Breast epithelium (tissue), 4 donors: ENCODE measurements at regions not wholly inside any gene's neighbourhood (a gene's known extent, or its start where the extent isn't known, plus 50 kb on each side); places are given as distances from the start of the nearest gene placed in this dataset.

Source experiments
- DNase-seq, 2 donors: peaks; one replicate each; pipeline ENCODE4 v3.0.0-alpha.2; 2019; ENCODE audit warnings: low spot score in 2 of 2
- H3K27ac ChIP-seq, 2 donors: fragments of 200-600 bp; sonication (generic) in 1 of 2; one replicate each; pipeline ENCODE4 v1.5.1; 2016 to 2019; ENCODE audit warnings: mild to moderate bottlenecking in 1 of 2
- H3K27me3 ChIP-seq, 2 donors: fragments of 200-600 bp; sonication (generic) in 1 of 2; one replicate each; pipeline versions ENCODE4 v1.5.1 to v1.6.0; 2017 to 2019; ENCODE audit warnings: control low read depth in 1 of 2, mild to moderate bottlenecking in 1 of 2
- H3K36me3 ChIP-seq: fragments of 200-600 bp; one replicate; pipeline ENCODE4 v1.5.1; 2019
- H3K4me1 ChIP-seq, 2 donors: fragments of 200-600 bp; sonication (generic); one replicate each; pipeline ENCODE4 v1.5.1; 2016 to 2019; ENCODE audit warnings: control low read depth in 1 of 2
- H3K4me3 ChIP-seq, 3 donors: fragments of 200-600 bp; sonication (generic); 1 replicate in 2 of 3; 2 replicates in 1 of 3; pipeline ENCODE4 v1.5.1; 2016 to 2019; ENCODE audit warnings: mild to moderate bottlenecking in 3 of 3, moderate library complexity in 2 of 3
- H3K9me3 ChIP-seq, 2 donors: fragments of 200-600 bp; sonication (generic) in 1 of 2; one replicate each; pipeline ENCODE4 v1.5.1; 2016 to 2019; ENCODE audit warnings: control low read depth in 1 of 2
- CTCF ChIP-seq, 3 donors: fragments of 450-650 bp; IDR thresholded peaks; one replicate each; pipeline ENCODE4 v1.5.1; 2016 to 2017; ENCODE audit warnings: antibody characterized with exemption in 3 of 3, mild to moderate bottlenecking in 3 of 3, moderate library complexity in 3 of 3
- POLR2A ChIP-seq: fragments of 450-650 bp; IDR thresholded peaks from one replicate; pipeline ENCODE4 v1.6.1; 2016; ENCODE audit warnings: antibody characterized with exemption, mild to moderate bottlenecking, moderate library complexity
- POLR2AphosphoS5 ChIP-seq, 3 donors: sonication (generic); formaldehyde crosslinking; IDR thresholded peaks; one replicate each; pipeline ENCODE4 v1.6.1; 2017; ENCODE audit warnings: antibody characterized with exemption in 3 of 3
- intact Hi-C: fragments of 100-400 bp; cut with DNase I; formaldehyde crosslinking; loops from one replicate; pipeline ENCODE4 v1.15.1; 2023; ENCODE audit warnings: low total_unique reads

- no peaks in the 10 kb centered on the region for H3K4me1 ChIP-seq
- DNase-seq: no peak
- TF ChIP-seq POLR2AphosphoS5 (IDR thresholded peaks at IDR 0.05): no peak
- TF ChIP-seq POLR2A: no peak
- no peak for TF ChIP-seq CTCF (IDR thresholded peaks at IDR 0.05)
Observed at GRCh38 chr3:64303881-64304280, 78.6 kb upstream of the PRICKLE2 start.

GRCh38 chr3:64303401-64303800, 78.1 kb upstream of the PRICKLE2 start:
- DNase-seq: no peak
- TF ChIP-seq POLR2A: no peak
- no peak for TF ChIP-seq POLR2AphosphoS5 (IDR thresholded peaks at IDR 0.05)
- Histone ChIP-seq H3K36me3 (no peaks in the 10 kb centered on the region), H3K27me3 (no peaks in the 10 kb centered on the region), H3K4me3 (no peak overlapping the region), H3K4me1 (no peaks in the 10 kb centered on the region), H3K9me3 (no peaks in the 10 kb centered on the region), H3K27ac (no peak overlapping the region)
- intact Hi-C loops: no loop called here

More at GRCh38 chr3:64303881-64304280, 78.6 kb upstream of the PRICKLE2 start:
- Histone ChIP-seq H3K27me3 (no peaks in the 10 kb centered on the region), H3K4me3 (no peak overlapping the region), H3K27ac (no peak overlapping the region), H3K9me3 (no peaks in the 10 kb centered on the region), H3K36me3 (no peaks in the 10 kb centered on the region)
- intact Hi-C loops: no loop called here

- no peak overlapping the region for H3K27ac ChIP-seq
- no peaks in the 10 kb centered on the region for H3K36me3 ChIP-seq
- intact Hi-C loops: no loop called here
- no peak for DNase-seq
- H3K9me3 ChIP-seq: peaks cover 0 to 5% of the 10 kb centered on the region in 2 donors
- no peaks in the 10 kb centered on the region for H3K27me3 ChIP-seq
- no peaks in the 10 kb centered on the region for H3K4me1 ChIP-seq
- H3K4me3 ChIP-seq: no peak overlapping the region
- TF ChIP-seq POLR2AphosphoS5 (IDR thresholded peaks at IDR 0.05) (no peak), POLR2A (no peak), CTCF (IDR thresholded peaks at IDR 0.05) (no peak)
Observed at GRCh38 chr3:64301476-64301875, 76.2 kb upstream of the PRICKLE2 start.

- no peaks in the 10 kb centered on the region for H3K36me3 ChIP-seq
- H3K27ac ChIP-seq: no peak overlapping the region
- TF ChIP-seq POLR2A: no peak
- no peak for TF ChIP-seq CTCF (IDR thresholded peaks at IDR 0.05)
- TF ChIP-seq POLR2AphosphoS5 (IDR thresholded peaks at IDR 0.05): no peak
- DNase-seq: no peak
- H3K27me3 ChIP-seq: no peaks in the 10 kb centered on the region
- intact Hi-C loops: no loop called here
- peaks cover 0 to 5% of the 10 kb centered on the region in 2 donors for H3K9me3 ChIP-seq
- H3K4me1 ChIP-seq: no peaks in the 10 kb centered on the region
- H3K4me3 ChIP-seq: no peak overlapping the region
Observed at GRCh38 chr3:64300790-64301423, 75.6 kb upstream of the PRICKLE2 start.

GRCh38 chr3:64299206-64299605, 73.9 kb upstream of the PRICKLE2 start:
- Histone ChIP-seq H3K9me3 (peaks cover 0 to 5% of the 10 kb centered on the region in 2 donors), H3K27ac (no peak overlapping the region), H3K36me3 (no peaks in the 10 kb centered on the region), H3K4me3 (no peak overlapping the region), H3K27me3 (no peaks in the 10 kb centered on the region), H3K4me1 (no peaks in the 10 kb centered on the region)
- intact Hi-C loops: no loop called here
- TF ChIP-seq POLR2AphosphoS5 (IDR thresholded peaks at IDR 0.05): no peak
- TF ChIP-seq POLR2A: no peak
- no peak for TF ChIP-seq CTCF (IDR thresholded peaks at IDR 0.05)
- no peak for DNase-seq
